ENCODE measurements at regions not wholly inside any gene's neighbourhood (a gene's known extent, or its start where the extent isn't known, plus 50 kb on each side); places are given as distances from the start of the nearest gene placed in this dataset.

- DNase-seq (ENCODE audit: low read depth, low spot score) = no peak
- in situ Hi-C loops (cut with HindIII; ENCODE audit: low sequenced_read_pairs) = no loop called here
- no peak for TF ChIP-seq CTCF (IDR thresholded peaks at IDR 0.05; ENCODE audit: low read depth, low read length)
- no peak overlapping the region for H3K4me3 ChIP-seq (ENCODE audit: low read depth, low read length)
Measured at GRCh38 chr2:71878626-71879508, 268.8 kb downstream of the CYP26B1 start.

- TF ChIP-seq CTCF (IDR thresholded peaks at IDR 0.05; ENCODE audit: low read depth, low read length) = no peak
- no peak overlapping the region for H3K4me3 ChIP-seq (ENCODE audit: low read depth, low read length)
- in situ Hi-C loops (cut with HindIII; ENCODE audit: low sequenced_read_pairs) = no loop called here
- DNase-seq (ENCODE audit: low read depth, low spot score) = no peak
Measured at GRCh38 chr2:71877636-71878035, 270.0 kb downstream of the CYP26B1 start.

- DNase-seq (ENCODE audit: low read depth, low spot score) = no peak
- TF ChIP-seq CTCF (IDR thresholded peaks at IDR 0.05; ENCODE audit: low read depth, low read length) = no peak
- H3K4me3 ChIP-seq (ENCODE audit: low read depth, low read length) = no peak overlapping the region
- in situ Hi-C loops (cut with HindIII; ENCODE audit: low sequenced_read_pairs) = no loop called here
Measured at GRCh38 chr2:71876542-71877451, 270.9 kb downstream of the CYP26B1 start.

GRCh38 chr2:71872466-71873051 lies 275.1 kb downstream of the CYP26B1 start:
- DNase-seq (ENCODE audit: low read depth, low spot score) = no peak
- in situ Hi-C loops (cut with HindIII; ENCODE audit: low sequenced_read_pairs) = no loop called here
- H3K4me3 ChIP-seq (ENCODE audit: low read depth, low read length) = no peak overlapping the region
- TF ChIP-seq CTCF (IDR thresholded peaks at IDR 0.05; ENCODE audit: low read depth, low read length) = no peak

- no peak for TF ChIP-seq CTCF (IDR thresholded peaks at IDR 0.05; ENCODE audit: low read depth, low read length)
- in situ Hi-C loops (cut with HindIII; ENCODE audit: low sequenced_read_pairs) = no loop called here
- no peak for DNase-seq (ENCODE audit: low read depth, low spot score)
Measured at GRCh38 chr2:71865391-71865965, 282.2 kb downstream of the CYP26B1 start.

GRCh38 chr2:71864085-71864484 lies 283.6 kb downstream of the CYP26B1 start:
- no peak overlapping the region for H3K4me3 ChIP-seq (ENCODE audit: low read depth, low read length)
- no peak for TF ChIP-seq CTCF (IDR thresholded peaks at IDR 0.05; ENCODE audit: low read depth, low read length)
- in situ Hi-C loops (cut with HindIII; ENCODE audit: low sequenced_read_pairs) = no loop called here
- no peak for DNase-seq (ENCODE audit: low read depth, low spot score)

More at GRCh38 chr2:71865391-71865965, 282.2 kb downstream of the CYP26B1 start:
- no peak overlapping the region for H3K4me3 ChIP-seq (ENCODE audit: low read depth, low read length)
